ENCODE measurements at regions not wholly inside any gene's neighbourhood (a gene's known extent, or its start where the extent isn't known, plus 50 kb on each side); places are given as distances from the start of the nearest gene placed in this dataset.

GRCh38 chr13:80244574-80244973 is 96.4 kb downstream of the SPRY2 start:
- TF ChIP-seq CTCF (IDR thresholded peaks at IDR 0.05 in 8 of 11, conservative IDR thresholded peaks at IDR 0.05 in 3 of 11) (no peak), POLR2AphosphoS5 (IDR thresholded peaks at IDR 0.05) (no peak), POLR2A (IDR thresholded peaks at IDR 0.05) (no peak)

Data from spleen (tissue), 7 donors.